Fibroblast of skin of abdomen (primary cell): ENCODE measurements at regions not wholly inside any gene's neighbourhood (a gene's known extent, or its start where the extent isn't known, plus 50 kb on each side); places are given as distances from the start of the nearest gene placed in this dataset.
"Not testable (repeated sequence)": the region's sequence is repeated elsewhere in the genome, so short reads cannot be mapped to it uniquely, and the experiment has no call there.

ENCODE experiments used
- DNase-seq: peaks from one replicate; pipeline ENCODE4 v3.0.0-alpha.2; 2013

DNA sequence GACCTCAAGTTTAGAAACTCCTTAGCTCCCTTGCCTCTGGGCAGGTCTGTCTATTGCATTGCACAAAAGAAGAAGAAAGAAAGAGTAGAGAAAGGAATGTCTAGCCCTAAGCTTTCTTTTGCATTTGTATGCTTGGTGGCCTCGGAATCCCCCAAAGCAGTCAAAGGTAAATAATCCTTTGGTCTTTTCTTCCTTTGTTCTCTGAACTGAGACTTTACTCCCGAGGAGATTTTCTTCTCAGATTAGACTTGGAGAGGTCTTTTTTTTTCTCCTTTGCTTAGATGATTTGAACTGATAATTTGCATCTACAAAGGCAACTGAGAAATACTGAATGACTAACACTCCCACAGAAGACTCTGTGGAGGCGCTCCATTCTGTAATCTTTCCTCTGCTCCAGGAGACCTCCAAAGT, 93.2 kb downstream of the AKR1D1 start:
- DNase-seq = no peak

DNA sequence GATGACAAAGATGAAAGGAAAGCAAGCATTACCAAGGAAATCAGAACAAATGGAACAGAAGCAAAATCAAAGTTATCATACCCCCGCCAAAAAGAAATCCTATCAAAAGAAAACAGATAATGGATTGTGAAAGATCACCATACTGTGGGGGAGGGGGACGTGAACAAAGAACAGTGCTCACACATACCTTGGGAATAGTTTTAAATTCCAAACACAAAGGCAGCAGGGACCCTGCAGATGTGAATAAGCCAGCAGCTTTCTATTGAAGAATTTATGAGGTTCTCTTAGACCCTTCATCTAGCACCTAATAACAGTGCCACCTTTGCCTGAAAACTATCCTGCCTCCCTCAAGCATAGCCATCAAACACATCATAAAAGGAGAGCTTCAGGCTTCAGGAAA, 94.0 kb downstream of the AKR1D1 start:
- DNase-seq = no peak

DNA sequence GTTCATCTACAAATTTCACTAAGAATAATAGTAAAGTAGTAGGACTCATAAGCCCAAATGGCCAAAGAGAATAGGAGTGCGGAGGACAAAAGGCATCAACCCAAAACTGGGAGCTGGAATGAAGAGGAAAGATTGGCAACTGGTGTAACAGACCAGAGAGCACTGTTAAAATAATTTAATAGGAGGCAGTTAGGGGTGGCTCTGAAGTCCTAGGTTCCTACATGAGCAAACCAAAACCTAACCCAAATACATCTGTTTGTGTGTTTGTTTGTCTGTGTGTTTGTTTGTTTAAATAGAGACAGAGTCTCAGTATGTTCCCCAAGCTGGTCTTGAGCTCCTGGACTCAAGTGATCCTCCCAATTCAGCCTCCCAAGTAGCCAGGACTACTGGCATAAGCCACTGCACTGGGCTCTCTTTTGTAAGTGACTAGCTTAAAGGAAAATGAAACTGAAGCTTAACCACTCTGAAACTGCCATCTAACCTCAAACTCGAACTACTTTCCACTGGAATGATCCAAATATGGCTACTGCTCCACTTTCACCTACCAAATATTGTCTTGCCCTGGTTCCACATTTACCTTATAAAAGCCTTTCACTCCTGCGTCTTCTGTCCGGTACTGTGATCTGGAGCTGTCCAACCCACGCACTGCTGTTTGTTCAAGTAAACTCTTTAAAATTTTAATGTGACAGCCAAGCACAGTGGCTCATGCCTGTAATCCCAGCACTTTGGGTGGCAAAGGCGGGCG, 94.9 kb downstream of the AKR1D1 start:
- no peak for DNase-seq

GRCh38 chr7:138173548-138173947, 97.3 kb downstream of the AKR1D1 start:
- no peak for DNase-seq

- DNase-seq = no peak
Measured at GRCh38 chr7:138176060-138176459, 99.8 kb downstream of the AKR1D1 start.

GRCh38 chr7:138184191-138184590, 107.9 kb downstream of the AKR1D1 start:
- no peak for DNase-seq

DNA sequence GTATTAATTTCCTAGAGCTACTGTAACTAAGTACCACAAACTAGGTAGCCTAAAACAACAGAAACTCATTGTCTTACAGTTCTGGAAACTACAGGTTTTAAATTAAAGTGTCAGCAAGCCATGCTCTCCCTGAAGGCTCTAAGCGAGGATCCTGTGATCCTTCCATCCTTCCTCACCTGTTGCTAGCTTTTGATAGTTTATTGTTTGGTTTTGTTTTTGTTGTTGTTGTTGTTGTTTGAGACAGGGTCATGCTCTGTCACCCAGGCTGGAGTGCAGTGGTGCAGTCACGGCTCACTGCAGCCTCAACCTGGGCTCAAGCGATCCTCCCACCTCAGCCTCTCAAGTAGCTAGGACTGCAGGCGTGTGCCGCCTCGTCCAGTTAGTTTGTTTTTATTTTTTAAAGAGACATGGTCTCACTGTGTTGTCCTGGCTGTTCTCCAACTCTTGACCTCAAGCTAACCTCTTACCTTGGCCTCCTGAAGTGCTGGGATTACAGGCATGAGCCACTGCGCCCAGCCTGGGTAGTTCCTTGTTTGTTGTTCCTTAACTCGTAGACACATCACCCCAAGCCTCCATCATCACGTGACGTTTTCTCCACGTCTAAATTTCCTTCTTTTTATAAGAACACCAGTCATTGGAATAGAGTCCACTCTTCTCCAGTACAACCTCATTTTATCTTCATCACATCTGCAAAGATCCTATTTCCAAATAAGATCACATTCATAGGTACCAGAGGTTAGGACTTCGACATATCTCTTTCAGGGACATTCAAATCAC, 109.1 kb downstream of the AKR1D1 start:
- no peak for DNase-seq

DNA sequence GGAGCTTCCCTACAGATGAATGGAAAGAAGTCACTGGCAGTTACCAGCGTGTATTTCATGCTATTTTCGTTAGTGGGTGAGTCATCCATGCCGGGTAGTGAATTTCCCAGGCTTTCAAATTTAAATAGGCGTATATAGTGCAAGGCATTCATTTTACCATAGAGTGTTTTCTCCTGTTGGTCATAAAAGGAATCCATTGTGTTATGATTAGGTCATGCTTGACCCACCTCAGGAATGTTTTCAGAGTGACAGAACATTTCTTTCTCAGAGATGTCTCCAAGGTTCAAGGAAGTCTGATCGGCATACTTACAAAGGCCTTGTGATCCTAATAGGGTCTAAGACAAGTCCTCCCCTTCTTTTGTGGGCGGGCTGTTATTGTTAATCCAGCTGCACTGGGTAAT, 110.7 kb downstream of the AKR1D1 start:
- DNase-seq = no peak

GRCh38 chr7:138188290-138188858, 112.1 kb downstream of the AKR1D1 start:
- no peak for DNase-seq

GRCh38 chr7:138194567-138194966, 118.3 kb downstream of the AKR1D1 start:
- no peak for DNase-seq

DNA sequence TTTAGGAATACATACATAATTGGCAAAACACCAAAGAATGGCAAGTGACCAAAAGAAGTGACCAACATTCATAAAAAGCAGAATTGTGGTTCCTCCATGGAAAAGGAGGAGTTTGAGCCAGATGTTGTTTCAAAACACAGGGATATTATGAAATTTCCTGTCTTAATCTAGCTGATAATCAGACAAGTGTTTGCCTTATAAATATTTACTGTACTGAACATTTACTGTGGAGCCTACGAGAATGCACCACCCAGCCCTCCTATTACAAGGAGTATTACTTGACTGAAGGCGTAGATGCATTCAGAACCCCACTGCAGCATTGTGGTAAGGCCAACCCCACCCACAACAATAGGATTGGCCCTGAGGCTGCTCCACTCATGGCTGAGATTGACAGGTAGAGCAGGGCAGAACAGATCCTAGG, 118.9 kb downstream of the AKR1D1 start:
- no peak for DNase-seq

GRCh38 chr7:138196503-138196946, 120.3 kb downstream of the AKR1D1 start:
- not testable (repeated sequence) for DNase-seq

DNA sequence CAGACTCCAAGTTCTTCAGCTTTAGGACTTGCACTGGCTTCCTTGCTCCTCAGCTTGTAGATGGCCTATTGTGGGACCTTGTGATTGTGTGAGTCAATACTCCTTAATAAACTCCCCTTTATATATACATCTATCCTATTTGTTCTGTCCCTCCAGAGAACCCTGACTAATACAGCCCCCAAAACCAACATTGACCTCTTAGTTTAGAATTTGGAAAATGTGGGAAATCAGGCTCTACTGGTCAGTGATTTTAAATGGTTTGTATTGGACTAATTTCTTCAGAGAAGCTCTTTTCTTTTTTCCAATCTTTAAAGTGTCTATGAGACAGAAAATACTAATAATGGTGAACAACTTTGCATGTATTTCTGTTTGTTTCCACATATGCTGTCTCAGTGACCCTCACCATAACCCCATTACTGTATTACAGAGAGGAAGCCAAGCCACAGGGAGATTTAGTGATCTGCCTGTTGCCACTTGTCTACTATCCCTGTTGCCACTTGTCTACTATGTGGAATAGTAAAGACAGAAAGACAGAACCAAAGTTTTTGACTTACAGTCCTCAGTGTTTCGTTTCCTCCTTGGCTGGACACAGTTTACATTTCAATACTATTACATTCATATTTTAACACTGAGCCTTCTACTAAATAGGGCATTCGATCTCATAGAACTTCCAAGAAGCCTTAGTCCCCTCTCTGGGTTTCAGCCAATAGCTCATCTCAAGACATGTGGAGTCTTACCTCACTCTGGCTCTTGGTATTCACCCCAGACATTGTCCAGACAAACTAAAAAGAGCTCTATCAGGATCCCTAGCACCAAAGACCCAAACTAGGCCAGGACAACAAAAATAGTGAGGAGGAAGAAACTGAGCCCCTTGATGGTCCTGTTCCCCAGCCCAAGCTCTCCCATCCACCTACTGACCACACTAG, 121.0 kb downstream of the AKR1D1 start:
- no peak for DNase-seq

DNA sequence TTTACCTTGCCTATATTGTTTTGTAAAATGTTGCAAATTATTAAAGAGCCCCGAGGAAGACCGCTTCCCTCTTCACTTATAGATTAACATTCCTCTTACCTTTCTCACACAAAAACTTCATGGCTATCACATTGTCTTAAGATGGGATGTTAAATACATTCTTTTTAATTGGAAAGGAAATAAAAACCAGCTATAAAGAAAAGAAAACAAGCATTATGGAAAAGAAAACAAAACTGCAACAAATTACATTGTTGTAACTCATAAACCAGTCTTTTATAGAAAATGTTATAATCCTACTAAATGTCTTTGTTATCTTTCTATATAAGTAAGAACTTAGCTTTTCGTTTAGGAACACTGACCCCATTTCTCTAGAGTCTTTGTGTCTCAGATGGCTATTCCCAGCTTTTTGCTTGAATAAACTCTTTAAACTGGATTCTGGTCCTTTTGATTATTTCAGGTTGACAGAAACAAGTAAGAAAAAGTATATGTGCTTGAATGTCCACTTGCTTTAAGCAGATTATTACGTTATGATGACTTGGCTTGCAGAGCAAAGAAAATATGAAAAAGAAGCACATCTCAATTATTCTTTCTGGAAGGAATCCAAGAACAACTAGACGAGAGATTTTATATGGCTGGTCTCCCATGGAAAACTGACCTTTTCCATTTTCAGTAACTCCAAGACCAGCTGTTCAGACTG, 128.2 kb downstream of the AKR1D1 start:
- DNase-seq = no peak

DNA sequence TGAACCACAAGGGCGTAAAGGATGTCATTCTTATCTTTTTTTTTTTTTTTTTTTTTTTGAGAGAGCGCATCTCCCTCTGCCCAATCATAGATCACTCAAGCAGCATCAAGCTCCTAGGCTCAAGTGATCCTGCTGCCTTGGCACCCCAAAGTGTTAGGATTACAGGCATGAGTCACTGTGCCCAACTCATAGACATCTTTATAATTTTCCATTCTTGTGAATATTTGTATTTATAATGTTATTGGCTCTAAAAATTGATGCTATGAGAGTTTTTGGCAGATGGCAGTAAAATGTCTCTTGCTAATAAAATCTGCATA, 128.7 kb downstream of the AKR1D1 start:
- DNase-seq = no peak

DNA sequence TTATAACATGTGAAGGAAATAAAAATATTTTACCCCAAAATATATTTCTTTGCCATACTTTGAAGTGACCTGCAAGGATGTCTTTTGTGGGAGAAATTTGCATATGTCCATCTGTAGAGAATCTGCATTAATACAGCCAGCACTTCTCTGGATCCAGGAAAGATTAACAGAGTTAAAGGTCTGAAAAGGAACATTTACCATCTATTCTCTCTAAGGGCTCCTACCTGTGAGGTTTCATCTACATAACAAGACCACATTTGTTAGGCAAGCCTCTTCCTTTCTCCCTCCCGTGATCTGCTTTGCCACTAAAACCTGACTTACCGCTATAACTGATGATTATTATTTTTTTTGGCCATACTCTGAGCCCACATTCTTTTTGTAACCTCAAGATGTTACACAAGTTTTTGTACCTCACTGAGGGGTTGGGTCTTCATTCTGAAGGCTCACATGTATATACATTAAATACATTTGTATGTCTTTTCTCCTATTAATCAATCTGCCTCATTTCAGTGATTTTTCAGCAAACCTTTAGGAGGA, 129.4 kb downstream of the AKR1D1 start:
- no peak for DNase-seq

DNA sequence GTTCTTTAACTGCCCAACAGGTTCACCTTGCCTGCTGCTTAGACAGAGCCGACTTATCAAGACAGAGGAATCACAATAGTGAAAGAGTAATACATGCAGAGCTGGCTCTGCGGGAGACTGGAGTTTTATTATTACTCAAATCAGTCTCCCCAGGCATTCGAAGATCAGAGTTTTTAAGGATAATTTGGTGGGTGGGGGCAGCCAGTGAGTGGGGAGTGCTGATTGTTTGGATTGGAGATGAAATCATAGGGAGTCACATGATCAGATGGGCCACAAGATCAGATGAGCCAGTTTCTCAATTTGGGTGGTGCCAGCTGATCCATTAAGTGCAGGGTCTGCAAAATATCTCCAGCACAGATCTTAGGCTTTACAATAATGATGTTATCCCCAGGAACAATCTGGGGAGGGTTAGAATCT, 131.3 kb downstream of the AKR1D1 start:
- DNase-seq = no peak

DNA sequence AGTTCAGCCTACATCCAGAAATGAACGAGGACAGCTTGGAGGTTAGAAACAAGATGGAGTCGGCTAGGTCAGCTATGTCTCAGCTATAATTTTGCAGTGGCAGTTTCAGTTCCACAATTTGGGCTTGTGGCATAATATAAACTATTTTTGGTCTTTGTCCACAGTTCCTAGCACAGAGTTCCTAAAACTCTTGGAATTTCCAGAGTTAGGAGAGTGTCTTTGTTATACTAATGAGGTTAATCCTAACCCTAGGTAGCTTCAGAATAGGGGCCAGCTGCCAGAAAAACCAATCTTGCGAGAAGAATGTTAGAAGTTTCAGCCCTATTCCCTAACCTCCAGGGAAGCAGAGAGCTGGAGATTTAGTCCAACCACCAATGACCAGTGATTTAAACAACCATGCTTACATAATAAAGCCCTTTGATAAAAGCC, 131.9 kb downstream of the AKR1D1 start:
- DNase-seq = no peak

- no peak for DNase-seq
Measured at GRCh38 chr7:138208864-138209263, 132.6 kb downstream of the AKR1D1 start.

DNA sequence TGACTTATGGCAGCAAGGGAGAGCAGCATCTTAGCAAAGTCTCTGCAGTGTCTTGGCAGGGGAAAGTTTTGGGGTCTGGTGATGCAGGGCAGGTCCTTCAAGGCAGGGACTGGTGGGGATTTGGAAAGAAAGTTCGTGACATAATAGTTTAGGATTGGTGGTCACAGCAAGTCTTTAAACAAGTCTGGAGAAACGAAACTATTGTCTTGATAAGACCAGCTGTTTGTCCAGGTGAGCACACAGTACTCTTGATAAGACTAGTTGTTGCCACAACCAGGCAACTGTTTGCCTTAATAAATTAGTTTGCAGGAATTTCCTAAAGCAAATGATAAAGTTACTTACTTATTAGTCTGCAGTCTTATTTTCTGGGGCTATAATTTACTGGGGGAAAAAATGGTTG, 136.1 kb downstream of the AKR1D1 start:
- no peak for DNase-seq

GRCh38 chr7:138214926-138215325, 138.7 kb downstream of the AKR1D1 start:
- no peak for DNase-seq

GRCh38 chr7:138220321-138220720, 144.1 kb downstream of the AKR1D1 start:
- DNase-seq = not testable (repeated sequence)
